ENCODE measurements at regions not wholly inside any gene's neighbourhood (a gene's known extent, or its start where the extent isn't known, plus 50 kb on each side); places are given as distances from the start of the nearest gene placed in this dataset.

GRCh38 chr2:100192300-100192699 is 49.9 kb upstream of the AFF3 start:
- DNase-seq: no peak
